Adrenal gland (tissue), 9 donors: ENCODE measurements at regions not wholly inside any gene's neighbourhood (a gene's known extent, or its start where the extent isn't known, plus 50 kb on each side); places are given as distances from the start of the nearest gene placed in this dataset.

Experiments used
- DNase-seq, 7 donors: peaks; one replicate each; pipeline ENCODE4 v3.0.0-alpha.2; 2019 to 2020
- H3K27ac ChIP-seq, 5 donors: fragments of 200-600 bp; sonication (generic) in 4 of 5; 1 replicate in 3 of 5; 2 replicates in 2 of 5; pipeline versions ENCODE4 v1.5.1 to v1.8.0; 2016 to 2020; ENCODE audit warnings: mild to moderate bottlenecking in 1 of 5
- H3K27me3 ChIP-seq: fragments of 200-600 bp; 2 replicates; pipeline ENCODE4 v1.8.0; 2021
- H3K36me3 ChIP-seq, 2 donors: fragments of 200-600 bp; replicated peaks in 1 of 2; 1 replicate in 1 of 2; 2 replicates in 1 of 2; pipeline versions ENCODE4 v1.5.1 to v1.8.0; 2018 to 2022
- H3K4me1 ChIP-seq, 2 donors: fragments of 200-600 bp; replicated peaks in 1 of 2; 1 replicate in 1 of 2; 2 replicates in 1 of 2; pipeline versions ENCODE4 v1.5.1 to v1.8.0; 2018 to 2021
- H3K4me3 ChIP-seq, 4 donors: fragments of 200-600 bp; sonication (generic) in 3 of 4; one replicate each; pipeline ENCODE4 v1.5.1; 2016 to 2018
- H3K9me3 ChIP-seq, 3 donors: fragments of 200-600 bp; sonication (generic) in 1 of 3; replicated peaks in 1 of 3; 1 replicate in 2 of 3; 2 replicates in 1 of 3; pipeline versions ENCODE4 v1.5.1 to v1.8.0; 2016 to 2021
- CTCF ChIP-seq, 6 experiments: fragments of 450-650 bp in 4 of 6; fragments of 200-600 bp in 2 of 6; sonication (generic) in 1 of 6; IDR thresholded peaks; 1 replicate in 5 of 6; 2 replicates in 1 of 6; pipeline versions ENCODE4 v1.5.1 to v1.8.0; 2016 to 2021; ENCODE audit warnings: antibody characterized with exemption in 6 of 6, mild to moderate bottlenecking in 2 of 6, moderate library complexity in 1 of 6
- POLR2A ChIP-seq, 2 donors: fragments of 450-650 bp; IDR thresholded peaks; one replicate each; pipeline ENCODE4 v1.6.1; 2017; ENCODE audit warnings: antibody characterized with exemption in 2 of 2, mild to moderate bottlenecking in 2 of 2, moderate library complexity in 1 of 2
- WGBS, 4 donors: extraction: QIAGEN DNeasy Blood & Tissue Kit in 2 of 4; methylation state at CpG; one replicate each; pipeline versions ENCODE4 v1.1.5 to v1.1.7; 2013 to 2017; 5-methylcytosine and 5-hydroxymethylcytosine counted together
- intact Hi-C, 2 donors: fragments of 100-400 bp; cut with DNase I; formaldehyde crosslinking; loops; one replicate each; pipeline versions ENCODE4 v1.14.1 to v1.15.0; 2022 to 2023
- donor health status: healthy with polysubstance abuse.
- donor health status: Bipolar disorder and iron deficiency.
- donor health status: DM: yes; HTN: yes; CAD: no.
- donor health status: DM: no; HTN: no; CAD: no.
- donor health status: DM: no; HTN: no; CAD: no.

- Histone ChIP-seq H3K27me3 (no peaks in the 10 kb centered on the region), H3K36me3 (no peaks in the 10 kb centered on the region), H3K4me1 (no peaks in the 10 kb centered on the region), H3K4me3 (no peak overlapping the region), H3K27ac (no peak overlapping the region), H3K9me3 (no peaks in the 10 kb centered on the region)
- no peak for DNase-seq
- 11 to 24% (median 21%) methylated on average over 3 of the region's 3 CpGs for WGBS, 4 donors
- TF ChIP-seq POLR2A (IDR thresholded peaks at IDR 0.05): no peak
- TF ChIP-seq CTCF (IDR thresholded peaks at IDR 0.05): no peak
- intact Hi-C loops: no loop called here
These were observed 424.5 kb upstream of the CDH11 start for GRCh38 chr16:65546353-65546791.

- DNase-seq: no peak
- intact Hi-C loops: no loop called here
- TF ChIP-seq CTCF (IDR thresholded peaks at IDR 0.05) (no peak), POLR2A (IDR thresholded peaks at IDR 0.05) (no peak)
These were observed 423.6 kb upstream of the CDH11 start for GRCh38 chr16:65545413-65545956.

GRCh38 chr16:65543781-65544740, 422.2 kb upstream of the CDH11 start:
- Histone ChIP-seq H3K27ac (no peak overlapping the region), H3K27me3 (no peaks in the 10 kb centered on the region), H3K4me1 (no peaks in the 10 kb centered on the region), H3K36me3 (no peaks in the 10 kb centered on the region), H3K4me3 (no peak overlapping the region), H3K9me3 (no peaks in the 10 kb centered on the region)
- TF ChIP-seq CTCF (IDR thresholded peaks at IDR 0.05) (no peak), POLR2A (IDR thresholded peaks at IDR 0.05) (no peak)
- intact Hi-C loops: no loop called here
- WGBS, 4 donors: 81 to 88% (median 86%) methylated on average over 5 of the region's 5 CpGs
- no peak for DNase-seq

More at GRCh38 chr16:65545413-65545956, 423.6 kb upstream of the CDH11 start:
- Histone ChIP-seq H3K4me1 (no peaks in the 10 kb centered on the region), H3K27me3 (no peaks in the 10 kb centered on the region), H3K27ac (no peak overlapping the region), H3K4me3 (no peak overlapping the region), H3K36me3 (no peaks in the 10 kb centered on the region), H3K9me3 (no peaks in the 10 kb centered on the region)
- 61 to 64% (median 63%) methylated on average over 2 of the region's 2 CpGs for WGBS, 4 donors

- DNase-seq: no peak
- no peak for TF ChIP-seq CTCF (IDR thresholded peaks at IDR 0.05)
- TF ChIP-seq POLR2A (IDR thresholded peaks at IDR 0.05): no peak
- H3K4me1 ChIP-seq: no peaks in the 10 kb centered on the region
- no peaks in the 10 kb centered on the region for H3K9me3 ChIP-seq
- H3K36me3 ChIP-seq: no peaks in the 10 kb centered on the region
- WGBS, 4 donors: 91 to 100% (median 96%) methylated on average over 1 of the region's 1 CpG
- H3K27ac ChIP-seq: no peak overlapping the region
- H3K4me3 ChIP-seq: no peak overlapping the region
- intact Hi-C loops: no loop called here
- no peaks in the 10 kb centered on the region for H3K27me3 ChIP-seq
These were observed 419.8 kb upstream of the CDH11 start for GRCh38 chr16:65541646-65542045.
